ENCODE measurements at regions not wholly inside any gene's neighbourhood (a gene's known extent, or its start where the extent isn't known, plus 50 kb on each side); places are given as distances from the start of the nearest gene placed in this dataset.

- H3K4me3 ChIP-seq (ENCODE audit: low read length) = no peak overlapping the region
Measured at GRCh38 chr6:140281236-140281635, 906.8 kb upstream of the CITED2 start.

GRCh38 chr6:140276719-140277118 lies 902.3 kb upstream of the CITED2 start:
- H3K4me1 ChIP-seq (ENCODE audit: low read length) = no peaks in the 10 kb centered on the region
- no peak for DNase-seq
- H3K9me2 ChIP-seq (replicated peaks; ENCODE audit: insufficient read depth, low read length) = no peaks in the 10 kb centered on the region
- no peak overlapping the region for H2AFZ ChIP-seq (ENCODE audit: low read length)
- H3K27me3 ChIP-seq (ENCODE audit: low read length) = no peaks in the 10 kb centered on the region
- no peaks in the 10 kb centered on the region for H3K36me3 ChIP-seq (ENCODE audit: insufficient read depth, low read length)
- no peak overlapping the region for H3K4me3 ChIP-seq (ENCODE audit: low read length)
- no peak overlapping the region for H3K27ac ChIP-seq (ENCODE audit: low read length)
- no peaks in the 10 kb centered on the region for H3K79me2 ChIP-seq (ENCODE audit: low read length)
- no peaks in the 10 kb centered on the region for H4K20me1 ChIP-seq (ENCODE audit: insufficient read depth, low read depth, low read length)
- H3K4me2 ChIP-seq (ENCODE audit: low read depth, low read length, poor library complexity, severe bottlenecking) = no peak overlapping the region
- no peak overlapping the region for H3K9ac ChIP-seq (ENCODE audit: low read length)
- H3K9me3 ChIP-seq (ENCODE audit: low read length) = no peaks in the 10 kb centered on the region

More at GRCh38 chr6:140281236-140281635, 906.8 kb upstream of the CITED2 start:
- Histone ChIP-seq H3K4me2 (ENCODE audit: low read depth, low read length, poor library complexity, severe bottlenecking) (no peak overlapping the region), H3K9me2 (replicated peaks; ENCODE audit: insufficient read depth, low read length) (no peaks in the 10 kb centered on the region), H4K20me1 (ENCODE audit: insufficient read depth, low read depth, low read length) (no peaks in the 10 kb centered on the region), H3K27ac (ENCODE audit: low read length) (no peak overlapping the region), H3K36me3 (ENCODE audit: insufficient read depth, low read length) (no peaks in the 10 kb centered on the region), H3K9me3 (ENCODE audit: low read length) (no peaks in the 10 kb centered on the region), H3K27me3 (ENCODE audit: low read length) (no peaks in the 10 kb centered on the region), H2AFZ (ENCODE audit: low read length) (no peak overlapping the region), H3K9ac (ENCODE audit: low read length) (no peak overlapping the region), H3K79me2 (ENCODE audit: low read length) (no peaks in the 10 kb centered on the region), H3K4me1 (ENCODE audit: low read length) (no peaks in the 10 kb centered on the region)
- no peak for DNase-seq

- Histone ChIP-seq H3K4me3 (ENCODE audit: low read length) (no peak overlapping the region), H3K79me2 (ENCODE audit: low read length) (no peaks in the 10 kb centered on the region), H3K27ac (ENCODE audit: low read length) (no peak overlapping the region), H4K20me1 (ENCODE audit: insufficient read depth, low read depth, low read length) (no peaks in the 10 kb centered on the region), H3K4me2 (ENCODE audit: low read depth, low read length, poor library complexity, severe bottlenecking) (no peak overlapping the region), H2AFZ (ENCODE audit: low read length) (no peak overlapping the region), H3K9me3 (ENCODE audit: low read length) (no peaks in the 10 kb centered on the region), H3K36me3 (ENCODE audit: insufficient read depth, low read length) (no peaks in the 10 kb centered on the region), H3K4me1 (ENCODE audit: low read length) (no peaks in the 10 kb centered on the region), H3K27me3 (ENCODE audit: low read length) (no peaks in the 10 kb centered on the region), H3K9me2 (replicated peaks; ENCODE audit: insufficient read depth, low read length) (no peaks in the 10 kb centered on the region), H3K9ac (ENCODE audit: low read length) (no peak overlapping the region)
- no peak for DNase-seq
Measured at GRCh38 chr6:140276133-140276532, 901.7 kb upstream of the CITED2 start.

GRCh38 chr6:140275725-140276124 lies 901.3 kb upstream of the CITED2 start:
- Histone ChIP-seq H3K4me3 (ENCODE audit: low read length) (no peak overlapping the region), H3K9me3 (ENCODE audit: low read length) (no peaks in the 10 kb centered on the region), H4K20me1 (ENCODE audit: insufficient read depth, low read depth, low read length) (no peaks in the 10 kb centered on the region), H3K9ac (ENCODE audit: low read length) (no peak overlapping the region), H2AFZ (ENCODE audit: low read length) (no peak overlapping the region), H3K9me2 (replicated peaks; ENCODE audit: insufficient read depth, low read length) (no peaks in the 10 kb centered on the region), H3K36me3 (ENCODE audit: insufficient read depth, low read length) (no peaks in the 10 kb centered on the region), H3K27ac (ENCODE audit: low read length) (no peak overlapping the region), H3K4me1 (ENCODE audit: low read length) (no peaks in the 10 kb centered on the region), H3K79me2 (ENCODE audit: low read length) (no peaks in the 10 kb centered on the region), H3K4me2 (ENCODE audit: low read depth, low read length, poor library complexity, severe bottlenecking) (no peak overlapping the region), H3K27me3 (ENCODE audit: low read length) (no peaks in the 10 kb centered on the region)
- no peak for DNase-seq

GRCh38 chr6:140274548-140274947 lies 900.1 kb upstream of the CITED2 start:
- Histone ChIP-seq H3K36me3 (ENCODE audit: insufficient read depth, low read length) (no peaks in the 10 kb centered on the region), H3K9ac (ENCODE audit: low read length) (no peak overlapping the region), H3K27ac (ENCODE audit: low read length) (no peak overlapping the region), H4K20me1 (ENCODE audit: insufficient read depth, low read depth, low read length) (no peaks in the 10 kb centered on the region), H3K9me2 (replicated peaks; ENCODE audit: insufficient read depth, low read length) (no peaks in the 10 kb centered on the region), H3K4me2 (ENCODE audit: low read depth, low read length, poor library complexity, severe bottlenecking) (no peak overlapping the region), H2AFZ (ENCODE audit: low read length) (no peak overlapping the region), H3K79me2 (ENCODE audit: low read length) (no peaks in the 10 kb centered on the region), H3K4me1 (ENCODE audit: low read length) (no peaks in the 10 kb centered on the region), H3K9me3 (ENCODE audit: low read length) (no peaks in the 10 kb centered on the region), H3K4me3 (ENCODE audit: low read length) (no peak overlapping the region), H3K27me3 (ENCODE audit: low read length) (no peaks in the 10 kb centered on the region)
- no peak for DNase-seq

- Histone ChIP-seq H3K36me3 (ENCODE audit: insufficient read depth, low read length) (no peaks in the 10 kb centered on the region), H2AFZ (ENCODE audit: low read length) (no peak overlapping the region)
- peak; percentile 43 for DNase-seq
Measured at GRCh38 chr6:140271759-140272377, 897.4 kb upstream of the CITED2 start.

GRCh38 chr6:140269591-140270165 lies 895.2 kb upstream of the CITED2 start:
- Histone ChIP-seq H3K9ac (ENCODE audit: low read length) (no peak overlapping the region), H3K27ac (ENCODE audit: low read length) (no peak overlapping the region), H3K4me3 (ENCODE audit: low read length) (no peak overlapping the region), H2AFZ (ENCODE audit: low read length) (no peak overlapping the region), H4K20me1 (ENCODE audit: insufficient read depth, low read depth, low read length) (no peaks in the 10 kb centered on the region), H3K27me3 (ENCODE audit: low read length) (no peaks in the 10 kb centered on the region), H3K9me3 (ENCODE audit: low read length) (no peaks in the 10 kb centered on the region), H3K79me2 (ENCODE audit: low read length) (no peaks in the 10 kb centered on the region), H3K4me2 (ENCODE audit: low read depth, low read length, poor library complexity, severe bottlenecking) (no peak overlapping the region), H3K36me3 (ENCODE audit: insufficient read depth, low read length) (no peaks in the 10 kb centered on the region), H3K9me2 (replicated peaks; ENCODE audit: insufficient read depth, low read length) (no peaks in the 10 kb centered on the region), H3K4me1 (ENCODE audit: low read length) (no peaks in the 10 kb centered on the region)
- no peak for DNase-seq

More at GRCh38 chr6:140271759-140272377, 897.4 kb upstream of the CITED2 start:
- Histone ChIP-seq H3K9me3 (ENCODE audit: low read length) (no peaks in the 10 kb centered on the region), H4K20me1 (ENCODE audit: insufficient read depth, low read depth, low read length) (no peaks in the 10 kb centered on the region), H3K79me2 (ENCODE audit: low read length) (no peaks in the 10 kb centered on the region), H3K27me3 (ENCODE audit: low read length) (no peaks in the 10 kb centered on the region), H3K9me2 (replicated peaks; ENCODE audit: insufficient read depth, low read length) (no peaks in the 10 kb centered on the region), H3K27ac (ENCODE audit: low read length) (no peak overlapping the region), H3K4me3 (ENCODE audit: low read length) (no peak overlapping the region), H3K9ac (ENCODE audit: low read length) (no peak overlapping the region), H3K4me2 (ENCODE audit: low read depth, low read length, poor library complexity, severe bottlenecking) (no peak overlapping the region), H3K4me1 (ENCODE audit: low read length) (no peaks in the 10 kb centered on the region)

GRCh38 chr6:140264431-140264830 lies 890.0 kb upstream of the CITED2 start:
- Histone ChIP-seq H2AFZ (ENCODE audit: low read length) (no peak overlapping the region), H4K20me1 (ENCODE audit: insufficient read depth, low read depth, low read length) (no peaks in the 10 kb centered on the region), H3K27ac (ENCODE audit: low read length) (no peak overlapping the region), H3K4me1 (ENCODE audit: low read length) (no peaks in the 10 kb centered on the region), H3K4me2 (ENCODE audit: low read depth, low read length, poor library complexity, severe bottlenecking) (no peak overlapping the region), H3K4me3 (ENCODE audit: low read length) (no peak overlapping the region), H3K79me2 (ENCODE audit: low read length) (no peaks in the 10 kb centered on the region), H3K9ac (ENCODE audit: low read length) (no peak overlapping the region), H3K27me3 (ENCODE audit: low read length) (peaks cover 4% of the 10 kb centered on the region; the same call in 1 of the 2 replicates), H3K36me3 (ENCODE audit: insufficient read depth, low read length) (no peaks in the 10 kb centered on the region), H3K9me3 (ENCODE audit: low read length) (no peaks in the 10 kb centered on the region), H3K9me2 (replicated peaks; ENCODE audit: insufficient read depth, low read length) (no peaks in the 10 kb centered on the region)
- DNase-seq = no peak

Measured in Karpas-422 (cell line).